Brain microvascular endothelial cell (primary cell): ENCODE measurements at regions not wholly inside any gene's neighbourhood (a gene's known extent, or its start where the extent isn't known, plus 50 kb on each side); places are given as distances from the start of the nearest gene placed in this dataset.

Source experiments
- DNase-seq: peaks from one replicate; pipeline ENCODE4 v3.0.0-alpha.2; 2020
- H3K27ac ChIP-seq: fragments of 250-450 bp; sonication (Bioruptor Pico); 2 replicates; pipeline ENCODE4 v1.5.1; 2020; ENCODE audit warnings: mild to moderate bottlenecking, moderate library complexity
- H3K27me3 ChIP-seq: fragments of 250-450 bp; sonication (Bioruptor Pico); replicated peaks from 2 replicates; pipeline ENCODE4 v1.5.1; 2020; ENCODE audit warnings: mild to moderate bottlenecking
- H3K36me3 ChIP-seq: fragments of 250-450 bp; sonication (Bioruptor Pico); replicated peaks from 2 replicates; pipeline ENCODE4 v1.5.1; 2020; ENCODE audit warnings: mild to moderate bottlenecking
- H3K4me3 ChIP-seq: 2 replicates; pipeline ENCODE4 v1.5.1; 2011; ENCODE audit warnings: low read depth, mild to moderate bottlenecking, control low read depth, low read length, moderate library complexity
- in situ Hi-C: cut with HindIII; loops from 2 replicates; pipeline ENCODE4 v1.10.0; 2017; ENCODE audit warnings: low sequenced_read_pairs, low pct_ligation_motif_present
- TF ChIP-seq, protein P1 (sequence below): IDR thresholded peaks from 2 replicates; pipeline ENCODE4 v1.5.1; 2011; ENCODE audit warnings: low read depth, mild to moderate bottlenecking, moderate library complexity, low read length, control low read depth, inconsistent platforms; ENCODE audit errors: missing control alignments

DNA sequence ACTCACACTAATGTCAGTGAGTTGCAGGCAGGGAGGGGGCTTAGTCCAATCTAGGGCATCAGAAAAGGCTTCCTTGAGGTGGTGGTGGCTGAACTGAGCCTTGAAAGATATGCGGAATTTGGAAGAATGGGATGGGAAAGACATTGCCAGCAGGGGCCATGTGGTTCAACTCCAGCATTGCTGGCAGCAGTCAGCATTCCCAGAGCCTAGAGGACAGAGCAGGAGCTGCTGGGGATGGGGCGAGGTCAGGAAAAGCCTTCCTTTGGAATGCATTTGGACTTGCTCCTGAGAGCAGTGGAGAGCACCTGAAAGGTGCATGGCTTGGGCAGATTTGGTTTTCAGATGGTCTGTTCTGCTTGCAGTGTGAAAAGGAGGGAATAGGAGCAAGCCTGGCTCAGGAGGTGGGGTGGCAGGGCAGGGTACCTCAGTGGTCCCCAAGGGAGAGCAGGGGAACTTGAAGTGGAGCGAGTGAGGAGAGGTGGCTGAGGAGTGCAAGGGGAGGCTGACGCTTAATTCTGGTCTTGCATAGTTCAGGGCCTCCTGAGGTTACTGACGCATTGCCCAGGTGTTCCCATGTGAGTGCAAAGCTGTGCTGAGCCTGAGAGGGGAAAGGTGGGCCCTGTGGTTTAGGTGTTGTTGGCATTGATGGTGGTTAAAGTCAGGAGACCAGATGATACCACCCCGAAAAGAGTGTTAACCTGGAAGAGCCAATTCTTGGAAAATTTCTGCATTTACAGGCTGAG lies 112.1 kb upstream of the MGAT5 start:
- Histone ChIP-seq H3K27me3 (no peaks in the 10 kb centered on the region), H3K27ac (no peak overlapping the region), H3K4me3 (no peak overlapping the region), H3K36me3 (no peaks in the 10 kb centered on the region)
- TF ChIP-seq, protein P1, sequence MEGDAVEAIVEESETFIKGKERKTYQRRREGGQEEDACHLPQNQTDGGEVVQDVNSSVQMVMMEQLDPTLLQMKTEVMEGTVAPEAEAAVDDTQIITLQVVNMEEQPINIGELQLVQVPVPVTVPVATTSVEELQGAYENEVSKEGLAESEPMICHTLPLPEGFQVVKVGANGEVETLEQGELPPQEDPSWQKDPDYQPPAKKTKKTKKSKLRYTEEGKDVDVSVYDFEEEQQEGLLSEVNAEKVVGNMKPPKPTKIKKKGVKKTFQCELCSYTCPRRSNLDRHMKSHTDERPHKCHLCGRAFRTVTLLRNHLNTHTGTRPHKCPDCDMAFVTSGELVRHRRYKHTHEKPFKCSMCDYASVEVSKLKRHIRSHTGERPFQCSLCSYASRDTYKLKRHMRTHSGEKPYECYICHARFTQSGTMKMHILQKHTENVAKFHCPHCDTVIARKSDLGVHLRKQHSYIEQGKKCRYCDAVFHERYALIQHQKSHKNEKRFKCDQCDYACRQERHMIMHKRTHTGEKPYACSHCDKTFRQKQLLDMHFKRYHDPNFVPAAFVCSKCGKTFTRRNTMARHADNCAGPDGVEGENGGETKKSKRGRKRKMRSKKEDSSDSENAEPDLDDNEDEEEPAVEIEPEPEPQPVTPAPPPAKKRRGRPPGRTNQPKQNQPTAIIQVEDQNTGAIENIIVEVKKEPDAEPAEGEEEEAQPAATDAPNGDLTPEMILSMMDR: no peak
- no peak for DNase-seq
- in situ Hi-C loops: no loop called here

DNA sequence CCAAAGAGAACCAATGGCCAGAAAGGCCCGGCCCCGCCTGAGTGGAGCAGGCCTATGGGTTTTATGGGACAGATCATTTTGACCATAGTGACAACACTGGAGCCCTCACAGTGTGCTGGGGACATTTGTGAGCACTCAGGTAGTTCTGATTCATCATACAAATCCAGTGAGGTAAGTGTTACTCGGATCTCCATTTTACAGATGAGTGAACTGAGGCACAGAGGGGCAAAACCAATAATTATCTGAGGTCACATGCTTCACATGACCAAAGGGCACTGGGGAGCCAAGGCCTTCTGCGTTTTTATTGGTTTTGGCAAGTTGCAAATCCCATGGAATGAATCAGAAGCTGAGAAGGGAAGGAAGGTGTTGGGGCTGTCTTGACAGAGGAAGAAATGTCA lies 111.5 kb upstream of the MGAT5 start:
- Histone ChIP-seq H3K27me3 (no peaks in the 10 kb centered on the region), H3K4me3 (no peak overlapping the region), H3K27ac (no peak overlapping the region), H3K36me3 (no peaks in the 10 kb centered on the region)
- TF ChIP-seq, protein P1: no peak
- in situ Hi-C loops: no loop called here
- no peak for DNase-seq

GRCh38 chr2:134142903-134143302 lies 111.0 kb upstream of the MGAT5 start:
- TF ChIP-seq, protein P1: no peak
- H3K27ac ChIP-seq: no peak overlapping the region
- in situ Hi-C loops: no loop called here
- no peaks in the 10 kb centered on the region for H3K36me3 ChIP-seq
- no peak overlapping the region for H3K4me3 ChIP-seq
- DNase-seq: peak; percentile 43
- H3K27me3 ChIP-seq: no peaks in the 10 kb centered on the region

DNA sequence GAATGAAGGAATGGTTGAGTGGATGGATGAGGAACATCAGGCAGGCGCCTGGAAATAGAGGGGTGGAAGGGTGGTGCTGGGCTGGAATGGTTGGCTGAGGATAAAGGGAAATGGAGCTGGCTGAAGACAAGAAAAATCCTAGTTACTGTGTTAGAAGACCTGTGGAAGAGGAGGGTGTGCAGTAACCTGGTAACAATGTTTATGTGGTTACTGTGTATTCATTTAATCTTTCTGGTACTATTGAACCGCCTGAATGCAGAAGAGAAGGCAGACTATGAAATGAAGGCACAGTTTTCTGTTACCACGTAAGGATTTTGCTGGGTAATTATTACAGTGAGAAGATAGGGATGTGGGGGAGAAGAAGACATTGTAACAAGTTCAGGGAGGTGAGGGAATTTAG lies 110.3 kb upstream of the MGAT5 start:
- Histone ChIP-seq H3K27me3 (no peaks in the 10 kb centered on the region), H3K4me3 (no peak overlapping the region), H3K36me3 (no peaks in the 10 kb centered on the region), H3K27ac (no peak overlapping the region)
- no peak for DNase-seq
- in situ Hi-C loops: no loop called here
- TF ChIP-seq, protein P1: no peak

- no peak overlapping the region for H3K4me3 ChIP-seq
- TF ChIP-seq, protein P1: no peak
- DNase-seq: no peak
- in situ Hi-C loops: no loop called here
- H3K27ac ChIP-seq: no peak overlapping the region
- no peaks in the 10 kb centered on the region for H3K36me3 ChIP-seq
- no peaks in the 10 kb centered on the region for H3K27me3 ChIP-seq
Measured at GRCh38 chr2:134144081-134144596, 109.7 kb upstream of the MGAT5 start.

- in situ Hi-C loops: no loop called here
- DNase-seq: no peak
- no peaks in the 10 kb centered on the region for H3K36me3 ChIP-seq
- H3K27me3 ChIP-seq: no peaks in the 10 kb centered on the region
- no peak overlapping the region for H3K4me3 ChIP-seq
- H3K27ac ChIP-seq: no peak overlapping the region
- TF ChIP-seq, protein P1: no peak
Measured at GRCh38 chr2:134144651-134145050, 109.2 kb upstream of the MGAT5 start.
